Kidney epithelial cell (primary cell): ENCODE measurements at regions not wholly inside any gene's neighbourhood (a gene's known extent, or its start where the extent isn't known, plus 50 kb on each side); places are given as distances from the start of the nearest gene placed in this dataset.
"Not testable (repeated sequence)": the region's sequence is repeated elsewhere in the genome, so short reads cannot be mapped to it uniquely, and the experiment has no call there.

Source experiments
- DNase-seq: peaks from one replicate; pipeline ENCODE4 v3.0.0-alpha.2; 2010; ENCODE audit warnings: low read depth
- H3K27me3 ChIP-seq: 2 replicates; pipeline ENCODE4 v1.6.0; 2011; ENCODE audit warnings: low read length; ENCODE audit not compliant: control insufficient read depth, insufficient read depth
- H3K36me3 ChIP-seq: 2 replicates; pipeline ENCODE4 v1.5.1; 2011; ENCODE audit warnings: low read length; ENCODE audit not compliant: control insufficient read depth, insufficient read depth
- H3K4me3 ChIP-seq: 2 replicates; pipeline ENCODE4 v1.5.1; 2011; ENCODE audit warnings: low read depth, mild to moderate bottlenecking, control low read depth, low read length
- CTCF ChIP-seq: IDR thresholded peaks from 2 replicates; pipeline ENCODE4 v1.5.1; 2011; ENCODE audit warnings: mild to moderate bottlenecking, moderate library complexity, low read length, control low read depth, inconsistent platforms; ENCODE audit not compliant: insufficient read depth, poor library complexity, severe bottlenecking

DNA sequence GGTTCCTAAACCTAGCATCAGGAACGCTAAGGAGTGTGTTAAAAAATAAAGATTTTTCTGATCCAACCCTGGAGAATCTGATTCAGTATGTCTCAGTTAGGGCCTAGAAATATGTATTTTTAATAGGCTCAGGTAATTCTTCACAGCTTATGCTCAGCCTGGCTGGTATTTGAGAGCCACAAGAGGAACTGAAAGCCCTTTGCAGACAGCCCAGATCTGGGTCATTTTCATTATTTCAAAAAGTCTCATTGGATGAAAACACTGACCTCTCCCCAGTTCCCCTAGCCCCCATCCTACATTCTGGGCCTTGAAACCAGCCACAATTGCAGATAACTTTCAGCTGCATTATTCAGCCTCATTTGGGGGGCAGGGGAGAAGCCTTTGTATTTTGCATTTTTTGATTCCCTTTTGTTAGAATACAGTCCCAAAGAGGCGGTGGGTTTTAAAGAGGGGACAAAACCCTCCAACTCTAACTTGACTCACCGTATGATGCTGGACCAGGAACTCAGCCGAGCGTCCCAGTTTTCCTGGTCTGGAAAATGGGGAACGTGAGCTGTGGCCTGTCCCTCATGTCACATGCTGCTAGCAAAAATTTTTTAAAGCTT is 66.0 kb upstream of the LARGE1 start:
- no peak for DNase-seq
- Histone ChIP-seq H3K27me3 (no peaks in the 10 kb centered on the region), H3K4me3 (no peak overlapping the region), H3K36me3 (no peaks in the 10 kb centered on the region)
- TF ChIP-seq CTCF, result no peak

DNA sequence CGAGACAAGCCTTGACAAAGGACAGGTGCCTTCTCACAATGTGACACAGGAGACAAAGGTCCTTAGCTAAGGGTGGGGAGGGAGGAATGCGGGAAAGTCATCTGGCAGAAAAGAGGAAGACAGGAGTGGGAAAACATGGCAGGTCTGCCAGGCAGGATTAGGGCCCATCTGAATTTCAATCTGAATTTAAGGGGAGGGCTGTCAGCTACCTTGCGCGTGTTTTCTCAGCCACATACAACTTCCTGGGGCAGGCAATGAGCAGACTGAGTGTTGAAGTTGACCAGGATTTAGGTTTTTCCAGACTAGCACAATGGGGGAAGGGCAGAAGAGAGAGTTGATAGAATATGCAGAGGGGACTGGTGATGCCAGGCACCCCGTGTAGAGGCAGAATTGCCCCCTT is 66.7 kb upstream of the LARGE1 start:
- no peak for TF ChIP-seq CTCF
- H3K4me3 ChIP-seq, result no peak overlapping the region
- no peak for DNase-seq

DNA sequence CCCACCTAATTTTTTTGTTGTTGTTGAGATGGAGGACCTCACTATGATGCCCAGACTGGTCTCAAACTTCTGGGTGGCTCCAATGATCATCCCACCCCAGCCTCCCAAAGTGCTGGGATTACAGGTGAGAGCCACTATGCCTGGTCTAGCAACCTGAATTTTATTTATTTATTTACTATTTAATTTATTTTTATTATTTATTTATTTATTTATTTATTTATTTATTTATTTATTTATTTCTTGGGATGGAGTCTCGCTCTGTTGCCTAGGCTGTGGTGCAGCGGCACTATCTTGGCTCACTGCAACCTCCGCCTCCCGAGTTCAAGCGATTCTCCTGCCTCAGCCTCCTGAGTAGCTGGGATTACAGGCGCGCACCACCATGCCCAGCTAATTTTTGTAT is 69.0 kb upstream of the LARGE1 start:
- not testable (repeated sequence) for DNase-seq, H3K27me3 ChIP-seq

More for the DNA sequence above, 66.7 kb upstream of the LARGE1 start:
- Histone ChIP-seq H3K27me3 (no peaks in the 10 kb centered on the region), H3K36me3 (no peaks in the 10 kb centered on the region)

GRCh38 chr22:33991620-33992019 is 71.3 kb upstream of the LARGE1 start:
- Histone ChIP-seq H3K27me3 (no peaks in the 10 kb centered on the region), H3K36me3 (no peaks in the 10 kb centered on the region), H3K4me3 (no peak overlapping the region)
- TF ChIP-seq CTCF, result no peak
- DNase-seq, result no peak

More for the DNA sequence above, 69.0 kb upstream of the LARGE1 start:
- not testable (repeated sequence) for H3K4me3 ChIP-seq, H3K36me3 ChIP-seq

GRCh38 chr22:33996824-33997223 is 76.5 kb upstream of the LARGE1 start:
- no peak overlapping the region for H3K4me3 ChIP-seq
- no peak for TF ChIP-seq CTCF
- no peak for DNase-seq
- H3K36me3 ChIP-seq, result no peaks in the 10 kb centered on the region
- no peaks in the 10 kb centered on the region for H3K27me3 ChIP-seq

- DNase-seq, result no peak
- Histone ChIP-seq H3K36me3 (no peaks in the 10 kb centered on the region), H3K4me3 (no peak overlapping the region), H3K27me3 (no peaks in the 10 kb centered on the region)
- no peak for TF ChIP-seq CTCF
Observed at GRCh38 chr22:34000879-34001526, 80.7 kb upstream of the LARGE1 start.
